Calu3 (cell line): ENCODE measurements at regions not wholly inside any gene's neighbourhood (a gene's known extent, or its start where the extent isn't known, plus 50 kb on each side); places are given as distances from the start of the nearest gene placed in this dataset.

ENCODE experiments used
- BruUV-seq: library from RNA; stranded (reverse); fragments of 400-500 nt; replicated peaks from 2 replicates; lab custom pipeline; 2021; lab: Mats Ljungman, UMichigan
- CTCF ChIA-PET: fragments of 300-600 bp; sonication (Branson Sonifier 250); formaldehyde crosslinking; loops from one replicate; lab custom pipeline; 2022; ENCODE audit warnings: antibody characterized with exemption; lab: Charles Lee
- DNase-seq: peaks from one replicate; pipeline ENCODE4 v3.0.0; 2022
- H3K27ac Mint-ChIP-seq: one replicate; pipeline ENCODE4 v1.8.0; 2022; ENCODE audit warnings: mixed read lengths; ENCODE audit not compliant: unreplicated experiment
- H3K27me3 Mint-ChIP-seq: one replicate; pipeline ENCODE4 v1.8.0; 2022; ENCODE audit warnings: mixed read lengths; ENCODE audit not compliant: unreplicated experiment
- H3K36me3 Mint-ChIP-seq: one replicate; pipeline ENCODE4 v1.8.0; 2022; ENCODE audit warnings: mild to moderate bottlenecking, moderate library complexity, mixed read lengths; ENCODE audit not compliant: insufficient read depth, unreplicated experiment
- H3K4me1 Mint-ChIP-seq: one replicate; pipeline ENCODE4 v1.8.0; 2022; ENCODE audit warnings: mild to moderate bottlenecking, low read depth, mixed read lengths; ENCODE audit not compliant: unreplicated experiment
- H3K4me3 Mint-ChIP-seq: one replicate; pipeline ENCODE4 v1.8.0; 2022; ENCODE audit warnings: mild to moderate bottlenecking, low read depth, moderate library complexity, mixed read lengths; ENCODE audit not compliant: unreplicated experiment
- H3K9me3 Mint-ChIP-seq: one replicate; pipeline ENCODE4 v1.8.0; 2022; ENCODE audit warnings: low read depth, mixed read lengths; ENCODE audit not compliant: unreplicated experiment
- intact Hi-C: fragments of 100-400 bp; cut with micrococcal nuclease; formaldehyde crosslinking; loops from one replicate; pipeline ENCODE4 v1.10.0; 2022; ENCODE audit not compliant: unreplicated experiment
- TF ChIP-seq, protein P1 (sequence below): fragments of 200-600 bp; IDR thresholded peaks from one replicate; pipeline ENCODE4 v1.8.0; 2022; ENCODE audit warnings: antibody characterized with exemption; ENCODE audit not compliant: unreplicated experiment

GRCh38 chr10:83352588-83352987, 786.7 kb upstream of the GHITM start:
- H3K4me1 Mint-ChIP-seq = no peaks in the 10 kb centered on the region
- peaks cover 8% of the 10 kb centered on the region for H3K9me3 Mint-ChIP-seq
- CTCF ChIA-PET = no interaction called here
- H3K27me3 Mint-ChIP-seq = no peaks in the 10 kb centered on the region
- intact Hi-C loops = no loop called here
- no TSS peak for BruUV-seq
- no peak overlapping the region for H3K27ac Mint-ChIP-seq
- H3K36me3 Mint-ChIP-seq = no peaks in the 10 kb centered on the region
- DNase-seq = no peak
- TF ChIP-seq, protein P1, sequence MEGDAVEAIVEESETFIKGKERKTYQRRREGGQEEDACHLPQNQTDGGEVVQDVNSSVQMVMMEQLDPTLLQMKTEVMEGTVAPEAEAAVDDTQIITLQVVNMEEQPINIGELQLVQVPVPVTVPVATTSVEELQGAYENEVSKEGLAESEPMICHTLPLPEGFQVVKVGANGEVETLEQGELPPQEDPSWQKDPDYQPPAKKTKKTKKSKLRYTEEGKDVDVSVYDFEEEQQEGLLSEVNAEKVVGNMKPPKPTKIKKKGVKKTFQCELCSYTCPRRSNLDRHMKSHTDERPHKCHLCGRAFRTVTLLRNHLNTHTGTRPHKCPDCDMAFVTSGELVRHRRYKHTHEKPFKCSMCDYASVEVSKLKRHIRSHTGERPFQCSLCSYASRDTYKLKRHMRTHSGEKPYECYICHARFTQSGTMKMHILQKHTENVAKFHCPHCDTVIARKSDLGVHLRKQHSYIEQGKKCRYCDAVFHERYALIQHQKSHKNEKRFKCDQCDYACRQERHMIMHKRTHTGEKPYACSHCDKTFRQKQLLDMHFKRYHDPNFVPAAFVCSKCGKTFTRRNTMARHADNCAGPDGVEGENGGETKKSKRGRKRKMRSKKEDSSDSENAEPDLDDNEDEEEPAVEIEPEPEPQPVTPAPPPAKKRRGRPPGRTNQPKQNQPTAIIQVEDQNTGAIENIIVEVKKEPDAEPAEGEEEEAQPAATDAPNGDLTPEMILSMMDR = no peak
- no peak overlapping the region for H3K4me3 Mint-ChIP-seq

GRCh38 chr10:83354456-83354855, 784.9 kb upstream of the GHITM start:
- Mint-ChIP-seq H3K4me3 (no peak overlapping the region), H3K27me3 (no peaks in the 10 kb centered on the region), H3K9me3 (peaks cover 8% of the 10 kb centered on the region), H3K27ac (no peak overlapping the region), H3K36me3 (no peaks in the 10 kb centered on the region), H3K4me1 (no peaks in the 10 kb centered on the region)
- TF ChIP-seq, protein P1 = no peak
- intact Hi-C loops = no loop called here
- no TSS peak for BruUV-seq
- DNase-seq = no peak
- CTCF ChIA-PET = no interaction called here

GRCh38 chr10:83357004-83357403, 782.3 kb upstream of the GHITM start:
- no peaks in the 10 kb centered on the region for H3K36me3 Mint-ChIP-seq
- H3K27ac Mint-ChIP-seq = no peak overlapping the region
- TF ChIP-seq, protein P1 = no peak
- peaks cover 6% of the 10 kb centered on the region for H3K9me3 Mint-ChIP-seq
- intact Hi-C loops = no loop called here
- no peaks in the 10 kb centered on the region for H3K27me3 Mint-ChIP-seq
- no peak overlapping the region for H3K4me3 Mint-ChIP-seq
- CTCF ChIA-PET = interaction anchor here (0.6 kb wide), 1 partner anchor 290 kb away, joined by 4 read pairs; no protein-coding TSS in a partner anchor
- H3K4me1 Mint-ChIP-seq = no peaks in the 10 kb centered on the region
- no peak for DNase-seq
- BruUV-seq = no TSS peak

DNA sequence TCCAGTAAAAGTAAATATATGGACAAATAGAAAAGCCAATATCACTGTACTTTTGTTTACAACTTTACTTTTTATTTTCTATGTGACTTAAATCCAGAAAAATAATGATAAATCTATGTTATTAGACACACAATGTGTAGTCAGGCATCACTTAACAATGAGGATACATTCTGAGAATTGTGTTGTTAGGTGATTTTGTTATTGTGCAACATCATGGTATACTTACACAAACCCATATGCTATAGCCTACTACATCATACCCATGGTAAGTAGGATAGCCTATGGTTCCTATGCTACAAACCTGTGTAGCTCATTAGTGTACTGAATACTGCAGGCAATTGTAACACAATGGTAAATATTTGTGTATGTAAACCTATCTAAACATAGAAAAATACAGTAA, 781.7 kb upstream of the GHITM start:
- H3K27me3 Mint-ChIP-seq = no peaks in the 10 kb centered on the region
- no peaks in the 10 kb centered on the region for H3K36me3 Mint-ChIP-seq
- no peak for DNase-seq
- TF ChIP-seq, protein P1 = no peak
- intact Hi-C loops = no loop called here
- H3K27ac Mint-ChIP-seq = no peak overlapping the region
- H3K9me3 Mint-ChIP-seq = peaks cover 8% of the 10 kb centered on the region
- CTCF ChIA-PET = no interaction called here
- H3K4me1 Mint-ChIP-seq = no peaks in the 10 kb centered on the region
- no peak overlapping the region for H3K4me3 Mint-ChIP-seq
- BruUV-seq = no TSS peak
